ENCODE measurements at regions not wholly inside any gene's neighbourhood (a gene's known extent, or its start where the extent isn't known, plus 50 kb on each side); places are given as distances from the start of the nearest gene placed in this dataset.

- FAIRE-seq (no peak), ATAC-seq (no peak), DNase-seq (ENCODE audit: low spot score) (no peak)
- WGBS (ENCODE audit: low lambda C conversion rate) = 57% methylated on average over 5 of the region's 5 CpGs
- intact Hi-C loops (cut with micrococcal nuclease; ENCODE audit: unreplicated experiment) = no loop called here
- ChIA-PET CTCF (ENCODE audit: low intra/inter-chr PET ratio, low total read pairs) (no interaction called here), POLR2A (interaction anchor here (1.4 kb wide), 1 partner anchor 18 kb away, joined by 3 read pairs; no protein-coding TSS in a partner anchor)
- 0 out of 5 replicates have a peak, but pooled peaks cover 0 to 1% of the 10 kb centered on the region in 2 experiments for H3K27me3 ChIP-seq (ENCODE audit: control insufficient read depth in 1 of 2, insufficient read depth in 2 of 2, low read length in 2 of 2)
- no peak overlapping the region for H3K4me2 ChIP-seq (ENCODE audit: low read depth, low read length)
- no peaks in the 10 kb centered on the region for H3K79me2 ChIP-seq (ENCODE audit: insufficient read depth, low read length)
- no peak overlapping the region for H3K27ac ChIP-seq (ENCODE audit: extremely low read length, insufficient read depth, low read length)
- no peak overlapping the region for H3K9ac ChIP-seq (ENCODE audit: insufficient read depth, low read depth, low read length)
- in situ Hi-C loops (cut with HindIII; ENCODE audit: extremely low pct_ligation_motif_present, low pct_unique_long_range_greater_than_20kb) = no loop called here
- H2AFZ ChIP-seq (ENCODE audit: low read length) = no peak overlapping the region
- H3K36me3 ChIP-seq (replicated peaks in 1 of 2; ENCODE audit: control insufficient read depth in 1 of 2, insufficient read depth in 2 of 2, low read length in 2 of 2) = no peaks in the 10 kb centered on the region
- H3K4me3 ChIP-seq (replicated peaks in 1 of 3; ENCODE audit: insufficient read depth in 1 of 3, low read depth in 2 of 3, low read length in 3 of 3) = no peak overlapping the region
- H3K9me3 ChIP-seq (ENCODE audit: low read length) = peaks cover under 1% of the 10 kb centered on the region; the same call in 1 of the 2 replicates
- BruUV-seq (replicated peaks) = no TSS peak
- TF ChIP-seq JUNB (CRISPR knock-in tag; IDR thresholded peaks at IDR 0.05; ENCODE audit: borderline replicate concordance) = no peak
- TF ChIP-seq STAT6 (CRISPR knock-in tag; IDR thresholded peaks at IDR 0.05; ENCODE audit: borderline replicate concordance) = no peak
- no peak for TF ChIP-seq ZNF724P (CRISPR knock-in tag; IDR thresholded peaks at IDR 0.05; ENCODE audit: borderline replicate concordance)
- no peak for TF ChIP-seq TFE3 (CRISPR knock-in tag; IDR thresholded peaks at IDR 0.05)
- no peak for TF ChIP-seq PRDM4 (CRISPR knock-in tag; IDR thresholded peaks at IDR 0.05; ENCODE audit: borderline replicate concordance)
- TF ChIP-seq AGO1 (IDR thresholded peaks at IDR 0.05; ENCODE audit: low read depth, low read length, poor library complexity, severe bottlenecking) = no peak
- no peak for TF ChIP-seq ZEB1 (IDR thresholded peaks at IDR 0.05; ENCODE audit: insufficient replicate concordance, low read depth)
- no peak for TF ChIP-seq ZNF670 (CRISPR knock-in tag; IDR thresholded peaks at IDR 0.05; ENCODE audit: borderline replicate concordance)
- no peak for TF ChIP-seq XRCC5 (optimal IDR thresholded peaks at IDR 0.05; ENCODE audit: low read length)
- H3K4me1 ChIP-seq (ENCODE audit: insufficient read depth, low read length) = peaks cover 13% of the 10 kb centered on the region
- no peaks in the 10 kb centered on the region for H4K20me1 ChIP-seq (ENCODE audit: insufficient read depth, low read length)
Measured at GRCh38 chr11:116446048-116446941, 326.5 kb downstream of the BUD13 start.

Data from HepG2 (cell line).